ENCODE measurements at regions not wholly inside any gene's neighbourhood (a gene's known extent, or its start where the extent isn't known, plus 50 kb on each side); places are given as distances from the start of the nearest gene placed in this dataset.

GRCh38 chrX:150306002-150306401 lies 57.1 kb upstream of the MAMLD1 start:
- TF ChIP-seq CTCF (IDR thresholded peaks at IDR 0.05) (no peak), POLR2AphosphoS5 (IDR thresholded peaks at IDR 0.05) (no peak)
